Esophagus squamous epithelium (tissue), 4 donors: ENCODE measurements at regions not wholly inside any gene's neighbourhood (a gene's known extent, or its start where the extent isn't known, plus 50 kb on each side); places are given as distances from the start of the nearest gene placed in this dataset.
"Not testable (repeated sequence)": the region's sequence is repeated elsewhere in the genome, so short reads cannot be mapped to it uniquely, and the experiment has no call there.

Experiments used
- CTCF ChIP-seq, 6 experiments: fragments of 450-650 bp in 4 of 6; fragments of 200-600 bp in 2 of 6; sonication (generic) in 2 of 6; IDR thresholded peaks; one replicate each; pipeline ENCODE4 v1.5.1; 2016 to 2019; ENCODE audit warnings: antibody characterized with exemption in 6 of 6, mild to moderate bottlenecking in 4 of 6, moderate library complexity in 4 of 6
- POLR2A ChIP-seq, 4 donors: fragments of 450-650 bp; IDR thresholded peaks; one replicate each; pipeline ENCODE4 v1.6.1; 2017; ENCODE audit warnings: antibody characterized with exemption in 4 of 4, mild to moderate bottlenecking in 4 of 4, moderate library complexity in 3 of 4

- not testable (repeated sequence) for TF ChIP-seq POLR2A, CTCF (IDR thresholded peaks at IDR 0.05)
Observed at GRCh38 chr15:84144946-84145345, 90.6 kb upstream of the GOLGA6L4 start.
